Activated T-cell treated with anti-CD3 and anti-CD28 coated beads for 4 hours (primary cell): ENCODE measurements at regions not wholly inside any gene's neighbourhood (a gene's known extent, or its start where the extent isn't known, plus 50 kb on each side); places are given as distances from the start of the nearest gene placed in this dataset.

ENCODE experiments used
- DNase-seq: peaks from one replicate; pipeline ENCODE4 v3.0.0-alpha.2; 2020

- no peak for DNase-seq
These were observed 173.5 kb downstream of the C5orf15 start for GRCh38 chr5:133794771-133795415.

- no peak for DNase-seq
These were observed 174.5 kb downstream of the C5orf15 start for GRCh38 chr5:133793756-133794465.

- DNase-seq = no peak
These were observed 175.8 kb downstream of the C5orf15 start for GRCh38 chr5:133792655-133793054.

- DNase-seq = no peak
These were observed 176.4 kb downstream of the C5orf15 start for GRCh38 chr5:133792024-133792423.

GRCh38 chr5:133790898-133791297, 177.5 kb downstream of the C5orf15 start:
- no peak for DNase-seq

GRCh38 chr5:133789428-133789827, 177.1 kb upstream of the FSTL4 start:
- DNase-seq = no peak

- no peak for DNase-seq
These were observed 175.8 kb upstream of the FSTL4 start for GRCh38 chr5:133788121-133788520.

GRCh38 chr5:133786420-133786819, 174.1 kb upstream of the FSTL4 start:
- DNase-seq = no peak

GRCh38 chr5:133785182-133785581, 172.8 kb upstream of the FSTL4 start:
- DNase-seq = no peak

GRCh38 chr5:133783481-133783880, 171.1 kb upstream of the FSTL4 start:
- no peak for DNase-seq

GRCh38 chr5:133782736-133783135, 170.4 kb upstream of the FSTL4 start:
- DNase-seq = no peak

- no peak for DNase-seq
These were observed 169.3 kb upstream of the FSTL4 start for GRCh38 chr5:133781436-133782225.

- no peak for DNase-seq
These were observed 168.4 kb upstream of the FSTL4 start for GRCh38 chr5:133780619-133781280.

GRCh38 chr5:133779828-133780475, 167.6 kb upstream of the FSTL4 start:
- DNase-seq = no peak

- no peak for DNase-seq
These were observed 166.3 kb upstream of the FSTL4 start for GRCh38 chr5:133778636-133779035.

- DNase-seq = no peak
These were observed 165.6 kb upstream of the FSTL4 start for GRCh38 chr5:133777951-133778350.

- DNase-seq = no peak
These were observed 163.4 kb upstream of the FSTL4 start for GRCh38 chr5:133775584-133776304.

GRCh38 chr5:133773247-133774202, 161.2 kb upstream of the FSTL4 start:
- DNase-seq = no peak

- no peak for DNase-seq
These were observed 157.5 kb upstream of the FSTL4 start for GRCh38 chr5:133769842-133770241.

GRCh38 chr5:133763744-133764143, 151.4 kb upstream of the FSTL4 start:
- DNase-seq = no peak

GRCh38 chr5:133761632-133762031, 149.3 kb upstream of the FSTL4 start:
- no peak for DNase-seq
